OCI-M2 (cell line): ENCODE measurements at regions not wholly inside any gene's neighbourhood (a gene's known extent, or its start where the extent isn't known, plus 50 kb on each side); places are given as distances from the start of the nearest gene placed in this dataset.

Experiments
- DNase-seq: peaks from one replicate; lab custom pipeline; 2025; ENCODE audit not compliant: unreplicated experiment; lab: John Stamatoyannopoulos, UW

- no peak for DNase-seq
These were observed 519.2 kb downstream of the CCDC85A start for GRCh38 chr2:56703001-56703400.

- no peak for DNase-seq
These were observed 521.9 kb downstream of the CCDC85A start for GRCh38 chr2:56705713-56706112.

DNA sequence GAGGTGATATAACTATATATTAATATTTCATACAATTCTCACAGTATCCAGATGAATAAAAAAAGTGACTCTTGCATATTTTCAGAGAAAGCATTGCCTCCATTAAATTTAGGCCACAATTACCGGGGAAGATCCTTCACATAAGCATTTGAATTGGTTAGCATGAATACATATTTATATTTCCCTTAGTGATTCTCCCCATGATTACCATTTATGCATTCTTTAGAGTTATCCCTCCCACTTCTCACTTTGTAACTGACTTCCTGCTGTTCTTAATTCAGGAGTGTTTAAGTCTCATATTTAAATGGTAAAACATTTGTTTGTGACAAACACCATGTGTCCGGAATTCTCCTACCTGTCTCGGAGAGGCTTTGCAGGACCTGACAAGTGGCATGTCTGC lies 523.4 kb downstream of the CCDC85A start:
- no peak for DNase-seq

DNA sequence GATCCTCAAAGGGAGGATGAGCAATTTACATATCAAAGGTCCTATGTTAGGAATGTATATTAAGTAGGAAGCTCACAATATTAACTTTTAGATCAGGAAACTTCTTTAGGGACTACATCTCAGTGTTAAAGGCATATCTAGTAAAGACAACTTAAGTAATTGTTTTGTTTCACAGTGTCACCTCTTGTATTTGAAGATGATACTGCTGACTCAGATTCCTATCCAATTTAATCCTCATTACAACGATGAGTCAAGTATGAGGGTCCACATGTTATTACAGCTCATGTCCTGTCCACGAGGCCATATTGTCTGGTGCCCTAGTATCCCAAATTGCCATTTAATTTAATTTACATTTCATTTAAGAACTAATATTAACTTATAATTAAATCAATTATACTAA lies 523.9 kb downstream of the CCDC85A start:
- no peak for DNase-seq

GRCh38 chr2:56709181-56709580 lies 525.4 kb downstream of the CCDC85A start:
- no peak for DNase-seq

GRCh38 chr2:56713161-56713676 lies 529.4 kb downstream of the CCDC85A start:
- DNase-seq = no peak

GRCh38 chr2:56713978-56714377 lies 530.2 kb downstream of the CCDC85A start:
- no peak for DNase-seq

GRCh38 chr2:56714400-56714799 lies 530.6 kb downstream of the CCDC85A start:
- no peak for DNase-seq

DNA sequence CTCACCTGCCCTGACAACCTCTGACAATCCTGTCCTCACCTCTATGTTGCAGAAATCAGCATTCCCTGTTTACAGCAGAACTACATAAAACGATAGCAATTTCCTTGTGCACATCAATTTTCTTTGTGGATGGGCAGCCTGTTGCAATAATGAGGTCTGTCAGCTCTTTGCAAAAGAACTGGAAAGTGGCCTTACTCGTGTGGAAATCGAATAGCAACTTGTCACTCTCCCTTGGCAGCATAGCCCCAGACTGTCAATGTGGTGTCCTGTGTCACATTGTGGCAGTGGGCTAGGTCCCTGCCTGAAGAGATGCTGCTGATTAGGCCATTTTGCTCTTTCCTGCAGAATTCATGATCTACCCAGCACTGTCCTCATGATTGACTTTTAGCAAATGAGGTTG lies 531.9 kb downstream of the CCDC85A start:
- no peak for DNase-seq

- no peak for DNase-seq
These were observed 534.6 kb downstream of the CCDC85A start for GRCh38 chr2:56718413-56718812.

- DNase-seq = no peak
These were observed 545.4 kb downstream of the CCDC85A start for GRCh38 chr2:56729212-56729611.

DNA sequence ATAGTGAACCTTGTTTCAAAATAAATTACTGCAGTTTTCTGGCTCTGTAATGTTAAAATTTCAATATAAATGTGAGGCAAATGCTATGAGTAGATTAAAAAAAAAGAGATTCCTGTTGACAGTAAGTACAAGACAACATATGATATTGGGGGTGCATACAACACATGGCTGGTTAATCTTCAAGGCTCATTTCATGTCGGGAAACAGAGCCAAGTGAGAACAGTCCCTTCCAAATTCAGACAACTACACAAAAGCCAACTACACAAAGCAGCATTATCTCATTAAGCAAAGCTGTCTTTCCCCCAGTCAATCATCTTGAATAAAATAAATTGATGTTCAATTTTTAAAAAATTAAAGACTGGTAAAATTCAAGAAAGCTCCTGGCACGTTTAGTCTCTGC lies 549.2 kb downstream of the CCDC85A start:
- no peak for DNase-seq

- no peak for DNase-seq
These were observed 555.6 kb downstream of the CCDC85A start for GRCh38 chr2:56739413-56739812.

DNA sequence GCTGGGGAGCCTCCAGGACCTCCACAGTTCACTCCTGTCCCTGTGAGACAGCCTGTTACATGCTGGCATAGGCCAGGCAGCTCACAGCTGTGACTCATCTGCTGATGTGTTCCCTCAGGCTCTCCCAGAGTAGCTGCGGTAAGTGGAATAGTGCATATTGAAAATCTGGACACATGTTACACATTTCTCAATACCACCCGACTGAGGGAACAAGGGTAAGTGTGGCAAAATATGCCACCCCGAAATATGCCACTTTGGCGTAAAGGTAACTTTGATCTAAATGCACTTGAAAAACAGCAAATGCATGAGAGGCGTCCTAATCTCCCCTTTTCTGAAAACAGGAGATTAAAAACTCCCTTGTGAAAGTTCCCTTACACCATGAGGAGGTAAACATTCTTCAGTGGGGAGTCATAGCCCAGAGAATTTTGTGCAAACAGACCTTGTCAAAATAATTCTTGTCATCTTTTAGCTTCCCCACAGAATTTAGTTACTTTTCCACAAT lies 557.9 kb downstream of the CCDC85A start:
- DNase-seq = no peak

GRCh38 chr2:56743807-56744206 lies 560.0 kb downstream of the CCDC85A start:
- no peak for DNase-seq

GRCh38 chr2:56749152-56749752 lies 565.5 kb downstream of the CCDC85A start:
- DNase-seq = no peak

GRCh38 chr2:56753182-56753581 lies 569.4 kb downstream of the CCDC85A start:
- no peak for DNase-seq

- no peak for DNase-seq
These were observed 570.4 kb downstream of the CCDC85A start for GRCh38 chr2:56754066-56754615.

- DNase-seq = no peak
These were observed 570.8 kb downstream of the CCDC85A start for GRCh38 chr2:56754627-56755026.

DNA sequence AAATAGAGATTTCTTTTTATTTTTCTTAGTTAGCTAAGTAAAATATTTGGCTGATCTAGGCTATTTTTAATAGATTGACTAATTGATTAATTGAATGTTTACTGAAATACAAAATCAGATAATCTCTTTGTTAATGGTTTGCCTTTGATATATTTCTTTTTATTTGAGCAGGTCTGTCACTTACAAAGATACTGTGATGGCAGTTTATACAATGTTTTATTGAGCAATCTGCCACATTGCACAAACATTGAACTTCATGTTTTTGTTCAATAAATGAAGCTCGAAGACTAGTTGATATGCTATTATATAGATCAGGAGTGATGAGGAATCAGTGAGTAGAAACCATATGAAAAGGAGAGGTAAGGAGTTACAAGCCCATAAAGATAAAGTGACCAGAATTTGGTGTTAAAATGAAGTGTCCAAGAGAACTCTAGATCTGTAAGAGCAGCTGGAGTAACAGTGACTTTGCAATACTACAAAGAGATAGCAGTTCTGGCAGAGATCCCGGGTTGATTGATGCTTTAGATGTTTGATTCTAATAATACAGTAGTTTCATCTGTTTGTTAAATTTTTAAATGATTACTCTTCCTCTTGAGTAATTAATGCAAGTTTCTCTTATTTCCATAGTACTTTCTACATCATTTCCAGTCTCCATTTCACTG lies 574.2 kb downstream of the CCDC85A start:
- no peak for DNase-seq

- no peak for DNase-seq
These were observed 579.9 kb downstream of the CCDC85A start for GRCh38 chr2:56763683-56764082.

- DNase-seq = no peak
These were observed 585.2 kb downstream of the CCDC85A start for GRCh38 chr2:56768973-56769372.
